Ammon's horn (tissue), 1 donor: ENCODE measurements at regions not wholly inside any gene's neighbourhood (a gene's known extent, or its start where the extent isn't known, plus 50 kb on each side); places are given as distances from the start of the nearest gene placed in this dataset.
"Not testable (repeated sequence)": the region's sequence is repeated elsewhere in the genome, so short reads cannot be mapped to it uniquely, and the experiment has no call there.

Experiments used
- DNase-seq: peaks from one replicate; pipeline ENCODE4 v3.0.0-alpha.2; 2016; ENCODE audit warnings: low spot score

DNA sequence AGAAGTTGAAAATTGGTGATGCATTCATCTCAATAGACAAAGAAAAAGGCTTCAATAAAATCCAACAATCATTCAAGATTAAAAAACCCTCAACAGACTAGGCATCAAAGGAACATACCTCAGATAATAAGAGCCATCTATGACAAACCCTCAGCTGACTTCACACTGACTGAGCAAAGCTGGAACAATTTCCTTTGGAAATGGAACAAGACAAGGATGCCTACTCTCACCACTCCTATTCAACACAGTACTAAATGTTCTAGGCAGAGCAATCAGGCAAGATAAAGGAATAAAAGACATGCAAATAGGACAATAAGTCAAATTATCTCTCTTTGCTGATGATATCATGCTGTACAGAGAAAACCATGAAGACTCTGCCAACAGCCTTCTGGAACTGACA lies 1188.1 kb downstream of the DTWD2 start:
- peak; percentile 14 for DNase-seq

DNA sequence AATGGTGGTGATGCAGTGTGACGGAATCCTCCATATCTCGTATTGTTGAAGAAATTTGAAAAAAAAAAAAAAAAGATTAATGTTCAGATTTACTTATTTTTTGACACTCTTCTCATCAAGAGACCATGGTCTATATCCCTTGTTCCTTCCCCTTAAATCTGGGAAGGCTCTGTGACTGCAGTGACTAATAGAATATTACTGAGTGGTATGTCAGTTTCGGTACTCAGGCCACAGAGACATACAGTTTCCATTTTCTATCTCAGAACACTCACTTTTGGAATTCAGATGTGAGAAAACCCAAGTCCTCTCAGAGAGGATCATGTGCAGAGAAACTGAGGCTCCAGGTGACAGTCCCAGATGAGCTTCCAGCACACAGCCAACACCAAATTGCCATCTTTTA lies 1193.5 kb downstream of the DTWD2 start:
- DNase-seq = no peak

DNA sequence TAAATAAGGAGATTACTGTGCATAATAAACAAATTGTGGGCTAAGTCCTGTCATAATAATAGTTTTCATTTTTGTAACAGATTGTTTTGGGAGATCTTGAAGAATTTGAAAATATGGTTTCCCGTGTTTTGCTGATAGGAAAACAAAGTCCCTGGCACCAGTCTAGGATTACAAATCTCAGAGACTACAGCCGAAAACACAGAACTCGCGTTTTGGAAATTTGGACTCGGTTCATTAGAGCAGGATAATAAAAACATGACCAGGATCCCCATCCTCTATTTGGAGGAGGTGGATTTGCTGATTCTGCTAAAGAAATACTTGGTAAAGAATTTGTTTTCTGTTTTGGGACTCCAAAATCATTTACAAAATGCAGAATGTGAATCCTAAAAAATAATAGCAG lies 1194.4 kb downstream of the DTWD2 start:
- no peak for DNase-seq

DNA sequence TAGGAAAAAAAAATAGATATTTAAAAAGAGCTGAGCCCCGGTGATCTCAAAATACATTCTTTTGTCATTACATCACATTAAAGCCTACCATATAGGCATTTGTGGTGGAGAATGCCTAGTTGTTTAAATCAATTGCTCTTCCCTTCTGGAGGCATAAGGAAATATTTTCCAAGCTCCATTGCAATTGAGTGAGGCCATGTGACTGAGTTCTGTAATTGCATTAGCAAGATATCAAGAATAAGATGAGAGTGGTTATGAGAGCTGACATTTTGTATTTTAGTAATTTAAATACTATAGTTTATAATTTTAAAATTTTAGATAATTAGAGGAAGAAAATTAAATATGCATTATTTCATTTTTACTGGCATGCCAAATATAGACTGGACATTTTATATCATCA lies 1195.9 kb downstream of the DTWD2 start:
- DNase-seq = no peak

DNA sequence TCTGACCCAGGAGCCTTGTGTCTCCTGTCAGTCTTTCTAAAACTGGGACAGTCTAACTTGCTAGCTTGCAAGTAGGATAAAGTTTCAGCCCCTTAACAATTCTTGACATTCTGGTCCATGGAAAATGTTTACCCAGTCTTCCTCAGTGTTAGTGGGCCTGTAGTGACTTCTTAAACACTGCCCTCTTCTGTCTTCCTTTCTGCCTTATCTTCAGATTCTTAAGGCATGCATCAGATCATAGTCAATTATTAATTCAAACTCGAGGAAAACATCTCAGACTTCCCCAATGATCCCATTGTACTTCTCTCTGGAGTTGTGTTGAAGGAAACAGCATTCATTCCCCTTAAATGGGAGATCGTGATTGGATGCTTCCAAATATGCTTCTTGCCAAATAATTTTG lies 1199.8 kb downstream of the DTWD2 start:
- DNase-seq = no peak

DNA sequence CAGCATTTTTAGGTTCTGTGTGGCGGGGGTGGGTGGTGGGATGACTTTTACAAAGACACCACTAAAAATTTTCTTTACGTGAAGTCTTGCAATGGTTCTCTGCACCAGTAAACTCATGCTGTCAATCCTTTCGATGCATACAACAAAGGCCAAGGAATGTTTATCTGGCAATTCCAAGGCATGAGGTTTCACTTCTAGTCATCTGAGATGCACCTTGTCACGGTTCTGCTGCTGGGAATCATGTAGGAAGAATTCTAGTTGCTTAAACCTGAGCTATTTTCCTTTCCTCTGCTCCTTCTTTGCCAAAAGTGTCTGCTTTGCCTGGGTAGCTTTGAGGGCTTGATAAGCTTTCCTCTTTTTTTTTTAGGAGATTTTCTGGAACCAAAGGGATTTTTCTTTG lies 1204.5 kb upstream of the SEMA6A start:
- no peak for DNase-seq

DNA sequence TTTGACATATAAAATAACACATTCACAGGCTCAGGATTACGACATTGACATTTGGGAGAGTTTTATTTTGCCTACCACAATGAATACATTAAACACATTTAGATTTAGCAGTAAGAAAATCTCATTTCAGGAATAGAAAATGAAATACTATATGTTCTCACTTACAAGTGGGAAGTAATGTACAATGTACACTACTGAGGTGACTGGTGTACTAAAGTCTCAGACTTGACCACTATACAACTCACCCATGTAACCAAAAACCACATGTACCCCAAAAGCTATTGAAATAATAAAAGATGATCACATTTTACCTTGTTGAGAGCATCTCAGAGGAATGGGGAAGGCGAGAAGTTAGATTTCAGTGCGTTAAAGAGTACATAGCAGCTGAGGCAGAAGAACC lies 1202.4 kb upstream of the SEMA6A start:
- no peak for DNase-seq

DNA sequence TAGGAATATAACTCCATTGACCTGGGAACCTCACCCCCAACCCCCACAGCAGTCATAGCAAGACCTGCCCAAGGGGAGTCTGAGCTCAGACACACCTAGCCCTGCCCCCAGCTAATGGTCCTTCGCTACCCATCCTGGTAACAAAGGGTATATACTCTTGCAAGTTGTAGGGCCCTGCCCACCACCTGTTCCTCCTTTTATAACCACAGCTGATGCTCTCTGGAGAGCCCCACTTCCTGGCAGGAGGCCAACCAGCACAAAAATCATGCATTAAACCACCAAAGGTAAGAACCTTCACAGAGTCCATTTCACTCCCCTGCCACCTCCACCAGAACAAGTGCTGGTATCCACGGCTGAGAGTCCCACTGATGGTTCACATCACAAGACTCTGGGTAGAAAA lies 1195.3 kb upstream of the SEMA6A start:
- DNase-seq = no peak

DNA sequence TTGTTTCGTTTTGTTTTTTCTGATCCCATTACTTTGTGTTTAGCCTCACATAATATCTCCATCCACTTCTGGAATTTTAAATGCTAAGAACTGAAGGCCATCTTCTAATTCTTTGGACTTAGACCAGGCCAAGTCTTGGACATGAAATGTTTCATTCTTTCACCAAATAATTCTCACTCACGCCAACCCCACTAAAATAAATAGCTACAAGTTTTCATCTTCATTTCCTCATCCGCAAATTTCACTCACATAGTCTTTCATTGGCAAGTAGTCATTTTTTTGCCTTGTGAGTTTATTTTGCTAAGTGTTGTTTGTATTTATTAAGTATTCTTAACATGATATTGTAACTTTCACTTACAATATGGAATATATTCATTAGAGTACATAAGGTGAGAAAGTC lies 1188.6 kb upstream of the SEMA6A start:
- DNase-seq = no peak

DNA sequence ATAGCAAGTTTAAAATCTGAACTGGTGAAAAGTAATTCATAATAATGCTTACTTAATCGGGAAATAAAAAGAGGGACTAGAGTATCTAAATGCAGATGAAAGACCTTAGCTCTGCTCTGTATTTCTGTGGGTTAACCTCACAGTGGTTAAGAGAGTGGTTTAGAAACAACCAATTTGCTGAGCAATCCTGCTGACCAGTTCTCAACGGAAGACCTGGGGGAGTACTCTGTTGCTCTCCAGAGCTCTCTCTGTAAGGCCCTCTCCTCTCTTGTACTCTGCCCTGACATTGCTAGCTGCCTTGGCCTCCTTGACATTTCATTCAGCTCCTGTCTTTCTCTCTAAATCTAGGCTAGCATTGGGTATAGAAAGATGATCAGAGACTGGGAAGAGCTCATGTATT lies 1186.6 kb upstream of the SEMA6A start:
- no peak for DNase-seq

DNA sequence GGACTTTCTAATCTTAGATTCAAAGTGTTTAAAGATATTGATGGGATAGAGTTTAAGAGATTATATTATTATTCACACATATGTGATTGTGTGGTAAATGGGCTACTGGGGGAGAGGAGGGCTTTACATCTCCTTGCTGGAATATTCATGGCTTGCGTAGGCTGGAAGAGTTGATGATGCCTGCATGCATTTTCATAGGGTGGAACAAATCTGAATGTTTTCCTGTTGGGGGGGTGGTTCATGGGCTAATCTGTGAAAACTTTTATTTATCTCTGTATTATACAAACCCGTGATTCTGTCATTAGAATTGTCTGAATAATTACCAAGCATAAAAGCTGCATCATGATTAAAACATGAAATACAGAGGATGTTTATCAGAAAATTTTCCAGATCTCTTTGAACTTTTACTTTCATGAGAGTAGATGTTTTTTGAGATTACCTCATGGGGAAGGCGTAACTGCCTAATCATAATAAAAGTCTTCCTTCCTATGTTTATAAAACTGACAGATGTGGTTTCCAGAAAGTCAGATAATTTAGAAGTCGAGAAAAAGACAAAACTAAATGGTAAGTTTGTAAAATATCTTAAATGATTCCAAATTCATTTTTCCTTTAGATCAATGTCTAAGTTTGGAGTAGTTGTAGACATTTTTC lies 1185.4 kb upstream of the SEMA6A start:
- DNase-seq = no peak

DNA sequence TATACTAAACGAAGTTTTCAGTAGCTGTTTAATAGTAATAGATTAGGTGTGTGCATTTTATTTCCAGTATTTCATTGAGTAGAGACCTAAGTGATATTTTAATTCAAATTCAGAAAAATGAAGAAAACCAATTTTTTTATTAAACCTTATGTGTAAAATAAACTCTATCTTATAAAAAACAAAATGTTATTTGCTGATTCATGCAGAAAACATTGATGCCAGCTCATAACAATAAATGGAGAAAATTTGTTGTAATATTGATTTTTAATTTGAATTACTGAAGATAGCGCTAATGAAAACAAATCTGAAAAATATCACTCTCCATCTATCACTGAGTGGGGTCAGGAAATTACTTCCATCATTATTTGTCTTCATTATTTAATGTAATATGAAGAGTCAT lies 1177.8 kb upstream of the SEMA6A start:
- DNase-seq = no peak

DNA sequence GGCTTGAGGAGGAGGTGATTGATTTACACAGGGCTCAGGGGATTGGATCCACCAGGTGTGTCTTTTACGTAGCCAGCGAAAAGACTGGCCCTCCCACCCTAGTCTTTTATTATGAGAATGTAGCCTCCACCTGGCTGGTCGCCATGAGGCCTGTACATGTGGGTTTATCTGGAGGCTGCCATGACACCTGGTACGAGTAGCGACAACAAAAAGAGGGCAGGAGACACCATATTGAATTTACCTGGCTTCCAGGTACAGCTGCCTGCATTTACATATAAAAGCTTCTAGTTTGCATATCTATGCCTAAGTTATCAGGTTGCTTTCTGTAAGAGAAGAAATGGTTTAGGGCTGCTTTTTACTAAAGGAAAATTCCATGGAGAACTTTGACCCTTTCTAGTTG lies 1173.7 kb upstream of the SEMA6A start:
- no peak for DNase-seq

DNA sequence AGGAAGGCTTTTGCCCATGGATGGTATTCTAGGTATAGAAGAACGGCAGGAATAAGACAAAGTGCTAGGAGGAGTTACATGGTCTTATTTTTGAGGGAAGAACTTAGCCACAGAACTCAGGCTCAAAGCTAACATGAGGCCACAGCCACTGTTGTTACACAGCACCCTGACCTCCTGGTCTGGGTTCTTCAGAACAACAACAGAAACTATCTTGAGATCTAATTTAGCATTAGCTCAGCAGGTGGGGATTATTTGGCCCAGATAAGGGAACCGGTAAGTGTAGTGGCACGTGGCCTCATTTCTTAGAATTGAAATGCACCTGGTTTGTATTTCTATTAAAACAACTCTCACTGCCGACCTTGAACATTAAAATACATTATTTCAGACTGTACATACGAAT lies 1168.7 kb upstream of the SEMA6A start:
- no peak for DNase-seq

DNA sequence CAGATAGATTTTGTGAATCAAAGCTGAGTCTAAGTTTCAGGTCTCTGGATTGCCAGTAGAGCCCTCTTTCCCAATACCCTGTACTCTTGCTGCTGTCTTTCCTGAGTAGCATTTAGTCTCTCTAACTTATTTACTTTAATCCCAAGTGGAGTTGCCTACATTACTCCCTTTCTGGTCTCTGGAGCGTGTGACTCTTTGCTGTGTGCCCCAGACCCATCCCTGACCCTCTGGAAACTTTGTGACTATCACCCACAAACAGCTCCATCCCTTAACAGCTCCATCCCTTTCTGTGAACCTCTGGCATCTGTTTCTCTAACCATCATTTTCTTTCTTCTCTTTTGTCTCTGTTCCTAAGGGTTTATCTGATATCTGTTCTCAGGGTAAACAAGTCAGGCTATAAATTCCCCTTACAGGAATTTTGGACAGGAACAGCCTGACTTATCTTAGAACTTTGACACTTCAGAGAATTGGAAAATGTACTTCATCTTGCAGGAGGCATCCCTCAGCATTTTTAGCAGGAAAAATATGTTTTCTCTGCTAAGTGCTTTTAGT lies 1167.1 kb upstream of the SEMA6A start:
- DNase-seq = no peak

DNA sequence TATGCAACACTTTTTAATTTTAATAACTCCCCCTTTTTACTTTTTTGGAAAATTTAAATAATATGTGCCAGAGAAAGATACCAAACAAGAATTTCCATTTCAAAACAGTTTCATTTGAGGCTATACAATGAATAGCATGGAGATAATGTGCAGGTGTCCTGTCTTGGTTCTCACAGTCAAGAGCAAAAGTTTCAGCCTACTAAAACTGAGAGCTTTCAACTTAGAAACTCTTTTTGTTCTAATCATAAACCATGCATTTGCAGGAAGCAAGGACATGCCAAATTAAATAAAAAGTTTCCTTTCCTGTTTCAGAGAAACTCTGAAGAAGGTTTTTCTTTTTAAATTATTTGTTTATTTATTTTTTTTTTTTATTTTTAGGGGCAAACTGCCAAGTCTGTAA lies 1165.6 kb upstream of the SEMA6A start:
- DNase-seq = no peak

DNA sequence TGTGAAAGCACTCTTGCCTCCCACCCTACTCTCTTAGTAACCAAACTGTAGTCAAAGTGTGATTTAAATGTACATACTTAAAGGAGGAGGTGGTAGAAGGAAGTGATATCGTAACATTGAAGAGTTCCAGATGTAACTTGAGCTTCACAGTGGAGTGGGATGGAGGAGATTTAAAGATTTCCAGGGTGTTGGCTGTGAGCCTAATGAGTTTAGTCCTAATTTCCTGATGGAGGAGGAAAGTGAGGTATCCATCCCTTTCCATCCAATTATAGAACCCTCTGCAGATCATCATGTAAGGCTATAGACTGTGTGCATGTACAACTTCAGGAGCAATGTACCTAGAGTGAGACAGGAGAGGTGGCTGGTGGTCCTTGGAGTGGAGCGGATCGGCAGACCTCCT lies 1163.9 kb upstream of the SEMA6A start:
- DNase-seq = no peak

DNA sequence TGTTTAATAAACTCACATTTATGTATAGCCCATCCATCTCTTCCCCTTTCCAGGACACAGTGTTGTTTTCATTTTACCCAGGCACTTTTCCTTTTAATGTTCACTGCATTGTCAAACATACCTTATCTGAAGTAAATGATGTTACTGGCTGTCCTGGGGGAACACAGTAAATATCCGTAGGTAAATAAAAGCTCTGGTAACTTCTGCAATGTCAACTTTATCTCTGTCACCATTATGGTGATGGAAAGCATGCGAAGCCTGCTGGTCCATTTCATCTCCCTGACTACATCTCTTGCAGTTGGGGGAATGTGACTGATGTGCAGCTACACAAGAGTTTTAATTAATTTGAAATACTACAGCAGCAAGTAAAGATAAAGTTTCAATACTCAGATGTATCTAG lies 1162.1 kb upstream of the SEMA6A start:
- DNase-seq = no peak

DNA sequence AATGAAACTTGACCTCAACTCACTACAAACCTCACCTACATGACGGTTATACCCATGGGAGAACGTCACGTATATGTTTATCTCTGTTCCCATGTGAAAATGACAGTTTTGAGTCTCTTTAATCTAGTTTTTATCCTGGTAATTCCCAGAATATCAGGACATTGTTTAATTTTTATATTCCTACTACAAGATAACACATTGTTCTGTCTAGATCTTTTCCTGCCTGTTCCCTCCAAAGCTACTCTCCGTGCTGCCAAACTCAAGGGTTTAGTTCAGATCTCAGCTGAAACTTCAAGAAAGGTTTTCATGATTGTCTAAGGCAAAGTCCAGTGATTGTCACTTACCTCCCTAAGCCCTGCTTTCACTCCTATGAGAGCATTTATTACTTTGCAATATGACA lies 1159.4 kb upstream of the SEMA6A start:
- no peak for DNase-seq

DNA sequence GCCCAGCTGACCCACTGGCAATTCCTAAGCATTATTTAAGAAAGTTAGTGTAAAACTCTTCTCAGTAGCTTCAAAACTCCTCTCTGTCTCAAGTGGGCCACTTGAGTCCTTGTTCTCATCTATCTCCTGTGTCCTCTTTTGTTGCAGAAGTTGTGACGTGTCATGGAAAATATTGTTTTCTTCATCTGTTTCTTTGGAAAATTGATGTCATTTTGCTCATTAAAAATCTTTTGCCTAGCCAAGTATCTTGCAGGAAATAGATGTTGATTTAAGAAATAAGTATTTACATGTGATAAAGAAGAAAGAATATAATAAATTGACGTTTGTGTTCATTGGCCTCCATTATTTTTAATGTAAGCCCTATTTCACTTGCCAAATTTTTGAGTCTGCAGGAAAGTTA lies 1158.4 kb upstream of the SEMA6A start:
- no peak for DNase-seq

DNA sequence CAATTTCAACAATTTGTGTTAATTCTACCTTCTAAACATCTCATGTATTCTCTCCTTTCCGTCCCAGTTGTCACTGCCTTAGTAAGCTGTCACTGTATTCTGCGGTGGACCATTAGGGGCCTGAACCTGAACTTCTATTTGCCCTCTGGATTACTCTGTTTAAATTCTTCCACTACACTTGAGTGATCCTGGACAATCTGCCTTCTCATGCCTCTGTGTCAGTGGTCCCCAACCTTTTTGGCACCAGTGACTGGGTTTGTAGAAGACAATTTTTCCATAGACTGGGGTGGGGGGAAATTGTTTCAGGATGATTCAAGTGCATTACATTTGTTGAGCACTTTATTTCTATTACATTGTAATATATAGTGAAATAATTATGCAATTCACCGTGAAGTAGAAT lies 1157.6 kb upstream of the SEMA6A start:
- DNase-seq = no peak

DNA sequence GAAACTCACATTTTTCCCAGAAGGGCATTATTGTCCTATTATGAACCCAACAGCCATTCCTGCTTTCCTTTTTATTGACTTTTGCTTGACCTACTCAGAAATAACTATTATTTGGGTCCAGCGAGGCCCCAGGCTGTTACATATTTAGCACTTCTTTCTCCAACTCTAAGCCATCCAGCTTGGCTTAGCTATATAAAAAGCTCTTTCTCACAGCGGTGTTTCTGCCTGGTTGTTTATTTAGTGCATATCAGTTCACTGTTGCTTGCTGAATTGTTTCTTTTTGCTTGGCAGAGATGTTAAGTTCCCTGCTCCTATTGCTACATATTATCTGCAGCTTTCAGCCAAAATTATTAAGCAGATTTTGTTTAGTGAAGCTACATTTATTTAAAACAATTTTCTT lies 1156.8 kb upstream of the SEMA6A start:
- DNase-seq = no peak

DNA sequence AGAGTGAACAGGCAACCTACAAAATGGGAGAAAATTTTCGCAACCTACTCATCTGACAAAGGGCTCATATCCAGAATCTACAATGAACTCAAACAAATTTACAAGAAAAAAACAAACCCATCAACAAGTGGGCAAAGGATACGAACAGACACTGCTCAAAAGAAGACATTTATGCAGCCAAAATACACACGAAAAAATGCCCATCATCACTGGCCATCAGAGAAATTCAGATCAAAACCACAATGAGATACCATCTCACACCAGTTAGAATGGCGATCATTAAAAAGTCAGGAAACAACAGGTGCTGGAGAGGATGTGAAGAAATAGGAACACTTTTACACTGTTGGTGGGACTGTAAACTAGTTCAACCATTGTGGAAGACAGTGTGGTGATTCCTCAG lies 1146.2 kb upstream of the SEMA6A start:
- not testable (repeated sequence) for DNase-seq

DNA sequence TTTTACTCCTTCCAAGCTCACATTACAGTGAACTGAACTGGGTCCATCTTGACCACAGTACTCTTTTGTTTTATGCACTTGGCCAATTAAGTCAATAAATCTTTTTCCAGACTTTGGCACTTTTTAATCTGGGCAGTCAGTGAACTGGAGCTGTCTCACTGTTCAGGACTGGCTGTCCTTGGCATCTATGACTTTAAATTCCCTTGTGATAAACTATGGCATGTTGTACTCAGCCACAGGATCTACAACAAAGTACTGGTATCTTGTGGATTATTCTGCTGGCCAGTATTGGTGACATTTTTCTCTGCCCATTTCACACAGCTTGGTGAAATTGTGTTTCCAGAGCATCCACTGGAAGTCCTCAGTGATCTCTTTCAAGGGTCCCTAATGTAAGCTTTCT lies 1144.8 kb upstream of the SEMA6A start:
- DNase-seq = no peak
